OCI-LY1 (cell line): ENCODE measurements at regions not wholly inside any gene's neighbourhood (a gene's known extent, or its start where the extent isn't known, plus 50 kb on each side); places are given as distances from the start of the nearest gene placed in this dataset.

ENCODE experiments used
- H2AFZ ChIP-seq: fragments of 200-600 bp; sonication (generic), shearing (Covaris generic); 2 replicates; pipeline ENCODE4 v1.6.0; 2014; ENCODE audit warnings: antibody characterized with exemption, mild to moderate bottlenecking, low read length
- H3F3A ChIP-seq: fragments of 200-600 bp; sonication (generic), shearing (Covaris generic); 2 replicates; pipeline ENCODE4 v1.6.0; 2014; ENCODE audit warnings: mild to moderate bottlenecking, antibody characterized with exemption, low read length, moderate library complexity; ENCODE audit not compliant: insufficient read depth
- H3K27ac ChIP-seq: fragments of 200-600 bp; sonication (generic); 2 replicates; pipeline ENCODE4 v1.5.1; 2014; ENCODE audit warnings: low read length, mixed run types, mild to moderate bottlenecking, low read depth; ENCODE audit not compliant: poor library complexity, severe bottlenecking
- H3K27me3 ChIP-seq: fragments of 200-600 bp; sonication (generic); 2 replicates; pipeline ENCODE4 v1.6.0; 2014; ENCODE audit warnings: antibody characterized with exemption, mild to moderate bottlenecking, low read length, moderate library complexity; ENCODE audit not compliant: insufficient read depth
- H3K36me3 ChIP-seq: fragments of 200-600 bp; sonication (generic); 2 replicates; pipeline ENCODE4 v1.6.1; 2014; ENCODE audit warnings: mild to moderate bottlenecking, antibody characterized with exemption, low read length, moderate library complexity, mixed read lengths; ENCODE audit not compliant: insufficient read depth
- H3K4me1 ChIP-seq: fragments of 200-600 bp; sonication (generic); 2 replicates; pipeline ENCODE4 v1.5.1; 2014; ENCODE audit warnings: mild to moderate bottlenecking, low read length, moderate library complexity; ENCODE audit not compliant: insufficient read depth, severe bottlenecking
- H3K4me2 ChIP-seq: fragments of 200-600 bp; sonication (generic), shearing (Covaris generic); 2 replicates; pipeline ENCODE4 v1.6.1; 2014; ENCODE audit warnings: low read length
- H3K4me3 ChIP-seq: fragments of 200-600 bp; sonication (generic); 2 replicates; pipeline ENCODE4 v1.5.1; 2014; ENCODE audit warnings: low read length, low read depth, mild to moderate bottlenecking, mixed read lengths; ENCODE audit not compliant: poor library complexity, severe bottlenecking
- H3K79me2 ChIP-seq: fragments of 200-600 bp; shearing (Covaris generic); 2 replicates; pipeline ENCODE4 v1.6.1; 2016; ENCODE audit warnings: mixed run types, low read length, mixed read lengths; ENCODE audit not compliant: insufficient read depth
- H3K9ac ChIP-seq: fragments of 200-600 bp; sonication (generic), shearing (Covaris generic); 2 replicates; pipeline ENCODE4 v1.6.1; 2014; ENCODE audit warnings: mild to moderate bottlenecking, low read length, mixed read lengths
- H3K9me2 ChIP-seq: fragments of 200-600 bp; sonication (generic), shearing (Covaris generic); 2 replicates; pipeline ENCODE4 v1.6.1; 2014; ENCODE audit warnings: low read depth, mild to moderate bottlenecking, low read length, mixed read lengths
- H3K9me3 ChIP-seq: fragments of 200-600 bp; shearing (Covaris generic); 2 replicates; pipeline ENCODE4 v1.6.1; 2014; ENCODE audit warnings: low read length, mixed read lengths
- H4K20me1 ChIP-seq: fragments of 200-600 bp; sonication (generic), shearing (Covaris generic); 2 replicates; pipeline ENCODE4 v1.6.0; 2016; ENCODE audit warnings: mild to moderate bottlenecking, low read length; ENCODE audit not compliant: insufficient read depth
- EZH2 ChIP-seq: fragments of 200-600 bp; sonication (generic), shearing (Covaris generic); IDR thresholded peaks from 2 replicates; pipeline ENCODE4 v1.8.0; 2017; ENCODE audit warnings: borderline replicate concordance, mixed run types, mild to moderate bottlenecking, antibody characterized with exemption, low read length, moderate library complexity, mixed read lengths
- TF ChIP-seq, protein P1 (sequence below): fragments of 200-600 bp; sonication (generic), shearing (Covaris generic); IDR thresholded peaks from 2 replicates; pipeline ENCODE4 v1.5.1; 2017; ENCODE audit warnings: mild to moderate bottlenecking, antibody characterized with exemption, low read length, moderate library complexity, mixed read lengths

GRCh38 chr20:19003366-19004336, 190.1 kb downstream of the SCP2D1 start:
- Histone ChIP-seq H3K27ac (no peak overlapping the region), H3K9me3 (no peaks in the 10 kb centered on the region), H3K9me2 (no peaks in the 10 kb centered on the region), H3F3A (no peaks in the 10 kb centered on the region), H2AFZ (no peak overlapping the region), H3K4me1 (no peaks in the 10 kb centered on the region), H3K9ac (no peak overlapping the region), H3K4me2 (no peak overlapping the region), H3K27me3 (no peaks in the 10 kb centered on the region), H3K79me2 (no peaks in the 10 kb centered on the region), H3K36me3 (no peaks in the 10 kb centered on the region), H3K4me3 (no peak overlapping the region), H4K20me1 (no peaks in the 10 kb centered on the region)
- no peak for TF ChIP-seq EZH2

DNA sequence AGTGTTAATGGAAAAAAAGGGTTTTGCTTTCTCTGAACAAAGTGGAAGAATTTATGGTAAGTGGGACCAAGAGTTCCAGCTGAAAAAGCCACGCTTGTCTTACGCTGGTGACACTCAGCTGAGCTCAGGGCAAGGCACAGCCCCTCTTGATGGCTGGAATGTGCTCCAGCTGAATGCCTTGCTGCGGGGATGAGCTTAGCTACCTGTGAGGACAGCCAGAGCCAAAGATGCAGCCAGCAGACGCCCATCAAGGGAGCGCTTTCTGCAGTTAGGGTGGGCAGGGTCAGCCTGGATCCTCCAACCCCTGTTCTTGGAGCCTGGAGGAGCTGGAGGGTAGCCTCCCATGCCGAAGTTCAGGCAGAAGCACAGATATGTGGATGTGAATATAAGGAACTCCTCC, 191.4 kb downstream of the SCP2D1 start:
- Histone ChIP-seq H3K4me3 (no peak overlapping the region), H3K27me3 (no peaks in the 10 kb centered on the region), H4K20me1 (no peaks in the 10 kb centered on the region), H3F3A (no peaks in the 10 kb centered on the region), H3K9ac (no peak overlapping the region), H3K4me2 (no peak overlapping the region), H3K36me3 (no peaks in the 10 kb centered on the region), H3K79me2 (no peaks in the 10 kb centered on the region), H3K4me1 (no peaks in the 10 kb centered on the region), H2AFZ (no peak overlapping the region), H3K9me3 (no peaks in the 10 kb centered on the region), H3K27ac (no peak overlapping the region), H3K9me2 (no peaks in the 10 kb centered on the region)
- TF ChIP-seq EZH2 = no peak
- TF ChIP-seq, protein P1, sequence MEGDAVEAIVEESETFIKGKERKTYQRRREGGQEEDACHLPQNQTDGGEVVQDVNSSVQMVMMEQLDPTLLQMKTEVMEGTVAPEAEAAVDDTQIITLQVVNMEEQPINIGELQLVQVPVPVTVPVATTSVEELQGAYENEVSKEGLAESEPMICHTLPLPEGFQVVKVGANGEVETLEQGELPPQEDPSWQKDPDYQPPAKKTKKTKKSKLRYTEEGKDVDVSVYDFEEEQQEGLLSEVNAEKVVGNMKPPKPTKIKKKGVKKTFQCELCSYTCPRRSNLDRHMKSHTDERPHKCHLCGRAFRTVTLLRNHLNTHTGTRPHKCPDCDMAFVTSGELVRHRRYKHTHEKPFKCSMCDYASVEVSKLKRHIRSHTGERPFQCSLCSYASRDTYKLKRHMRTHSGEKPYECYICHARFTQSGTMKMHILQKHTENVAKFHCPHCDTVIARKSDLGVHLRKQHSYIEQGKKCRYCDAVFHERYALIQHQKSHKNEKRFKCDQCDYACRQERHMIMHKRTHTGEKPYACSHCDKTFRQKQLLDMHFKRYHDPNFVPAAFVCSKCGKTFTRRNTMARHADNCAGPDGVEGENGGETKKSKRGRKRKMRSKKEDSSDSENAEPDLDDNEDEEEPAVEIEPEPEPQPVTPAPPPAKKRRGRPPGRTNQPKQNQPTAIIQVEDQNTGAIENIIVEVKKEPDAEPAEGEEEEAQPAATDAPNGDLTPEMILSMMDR = no peak

DNA sequence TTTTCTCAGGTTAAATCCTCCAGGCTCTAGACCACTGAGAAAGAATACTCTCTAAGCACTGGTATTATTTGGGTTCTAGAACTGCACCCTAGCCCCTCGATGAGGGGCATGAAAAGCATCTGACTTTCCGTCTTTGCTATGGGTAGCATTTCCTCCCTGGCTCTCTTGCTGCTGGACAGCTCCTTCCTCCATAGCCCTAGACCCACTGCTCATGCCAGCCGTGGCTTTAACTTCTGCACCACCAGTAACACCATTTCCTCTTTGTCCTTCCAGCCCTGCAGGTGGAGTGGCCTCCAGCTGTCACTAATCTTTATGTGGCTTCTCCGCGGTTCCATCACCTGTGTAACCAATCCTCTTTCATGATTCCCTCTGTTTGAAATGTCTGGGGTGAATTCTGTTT, 194.9 kb downstream of the SCP2D1 start:
- Histone ChIP-seq H4K20me1 (no peaks in the 10 kb centered on the region), H3F3A (no peaks in the 10 kb centered on the region), H3K79me2 (no peaks in the 10 kb centered on the region), H3K36me3 (no peaks in the 10 kb centered on the region), H3K4me1 (no peaks in the 10 kb centered on the region), H3K9me3 (no peaks in the 10 kb centered on the region), H3K4me3 (no peak overlapping the region), H3K4me2 (no peak overlapping the region), H3K9ac (no peak overlapping the region), H3K9me2 (no peaks in the 10 kb centered on the region), H3K27me3 (no peaks in the 10 kb centered on the region), H3K27ac (no peak overlapping the region), H2AFZ (no peak overlapping the region)
- TF ChIP-seq, protein P1 = no peak
- TF ChIP-seq EZH2 = no peak
